KMS-11 (cell line): ENCODE measurements at regions not wholly inside any gene's neighbourhood (a gene's known extent, or its start where the extent isn't known, plus 50 kb on each side); places are given as distances from the start of the nearest gene placed in this dataset.
"Not testable (repeated sequence)": the region's sequence is repeated elsewhere in the genome, so short reads cannot be mapped to it uniquely, and the experiment has no call there.

ENCODE experiments used
- H2AFZ ChIP-seq: fragments of 200-600 bp; sonication (generic); 2 replicates; pipeline ENCODE4 v1.6.1; 2016; ENCODE audit warnings: antibody characterized with exemption, mixed run types, low read depth
- H3K27ac ChIP-seq: fragments of 200-600 bp; sonication (generic); 2 replicates; pipeline ENCODE4 v1.6.1; 2016; ENCODE audit warnings: mild to moderate bottlenecking, mixed run types
- H3K27me3 ChIP-seq: fragments of 200-600 bp; sonication (generic); 2 replicates; pipeline ENCODE4 v1.6.1; 2017; ENCODE audit warnings: mild to moderate bottlenecking, low read depth, mixed run types, moderate library complexity; ENCODE audit not compliant: insufficient read depth
- H3K36me3 ChIP-seq: fragments of 200-600 bp; sonication (generic); 2 replicates; pipeline ENCODE4 v1.6.1; 2017; ENCODE audit warnings: mild to moderate bottlenecking, mixed run types; ENCODE audit not compliant: insufficient read depth
- H3K4me1 ChIP-seq: fragments of 200-600 bp; sonication (generic); 2 replicates; pipeline ENCODE4 v1.6.1; 2016; ENCODE audit warnings: mild to moderate bottlenecking, low read depth, mixed run types; ENCODE audit not compliant: poor library complexity, severe bottlenecking
- H3K4me2 ChIP-seq: fragments of 200-600 bp; sonication (generic); 2 replicates; pipeline ENCODE4 v1.7.0; 2016; ENCODE audit warnings: mild to moderate bottlenecking, mixed run types
- H3K4me3 ChIP-seq: fragments of 200-600 bp; sonication (generic); IDR thresholded peaks from 2 replicates; pipeline ENCODE4 v1.6.1; 2017; ENCODE audit warnings: low read depth, low read length, mixed read lengths; ENCODE audit not compliant: insufficient read depth
- H3K79me2 ChIP-seq: fragments of 200-600 bp; sonication (generic); 2 replicates; pipeline ENCODE4 v1.6.1; 2016; ENCODE audit warnings: low read depth, mixed run types; ENCODE audit not compliant: insufficient read depth
- H3K9ac ChIP-seq: fragments of 200-600 bp; sonication (generic); 2 replicates; pipeline ENCODE4 v1.6.1; 2016; ENCODE audit warnings: mild to moderate bottlenecking, mixed run types
- H4K20me1 ChIP-seq: fragments of 200-600 bp; sonication (generic); 2 replicates; pipeline ENCODE4 v1.6.1; 2016; ENCODE audit warnings: mild to moderate bottlenecking, mixed run types; ENCODE audit not compliant: insufficient read depth
- TF ChIP-seq, protein P1 (sequence below): fragments of 200-600 bp; sonication (generic); conservative IDR thresholded peaks from 2 replicates; pipeline ENCODE4 v1.6.1; 2017; ENCODE audit warnings: low read depth, mild to moderate bottlenecking, antibody characterized with exemption, low read length, moderate library complexity, mixed read lengths

DNA sequence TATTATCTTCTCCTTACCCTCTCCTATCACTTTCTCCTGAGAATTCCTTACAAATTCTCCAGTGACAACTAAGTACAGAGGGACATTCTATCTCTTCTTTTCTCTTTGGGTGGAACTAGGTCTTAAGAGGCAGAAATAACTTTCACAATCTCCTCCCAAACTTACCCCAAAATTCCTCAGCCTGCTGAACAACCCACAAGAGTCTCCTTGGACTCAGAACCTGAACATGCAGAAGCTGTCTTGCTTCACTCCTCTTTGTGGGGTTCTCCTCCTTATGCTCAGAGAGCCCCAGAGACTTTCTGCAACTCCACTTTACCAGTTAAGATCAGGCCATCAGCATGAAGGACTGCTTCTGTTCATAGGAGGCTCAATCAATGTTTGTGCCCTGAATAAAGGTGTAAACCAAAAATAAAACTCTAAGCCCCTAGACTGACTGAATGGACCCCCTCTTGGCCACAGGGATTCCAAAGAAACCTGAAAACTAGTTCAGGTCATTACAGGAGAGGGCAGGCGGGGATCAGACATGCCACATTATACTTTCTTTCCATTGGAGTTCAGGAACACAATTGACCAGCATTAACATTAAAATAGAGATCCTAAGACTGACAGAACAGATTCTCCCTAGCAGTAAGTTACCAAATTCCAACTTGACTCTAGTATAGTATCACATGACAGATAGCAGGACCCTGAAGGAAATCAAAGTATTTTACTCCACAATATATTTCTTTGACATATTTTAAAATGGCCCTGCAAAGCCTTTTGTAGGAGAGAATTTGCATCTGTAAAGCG lies 179.7 kb upstream of the FBXL17 start:
- TF ChIP-seq, protein P1, sequence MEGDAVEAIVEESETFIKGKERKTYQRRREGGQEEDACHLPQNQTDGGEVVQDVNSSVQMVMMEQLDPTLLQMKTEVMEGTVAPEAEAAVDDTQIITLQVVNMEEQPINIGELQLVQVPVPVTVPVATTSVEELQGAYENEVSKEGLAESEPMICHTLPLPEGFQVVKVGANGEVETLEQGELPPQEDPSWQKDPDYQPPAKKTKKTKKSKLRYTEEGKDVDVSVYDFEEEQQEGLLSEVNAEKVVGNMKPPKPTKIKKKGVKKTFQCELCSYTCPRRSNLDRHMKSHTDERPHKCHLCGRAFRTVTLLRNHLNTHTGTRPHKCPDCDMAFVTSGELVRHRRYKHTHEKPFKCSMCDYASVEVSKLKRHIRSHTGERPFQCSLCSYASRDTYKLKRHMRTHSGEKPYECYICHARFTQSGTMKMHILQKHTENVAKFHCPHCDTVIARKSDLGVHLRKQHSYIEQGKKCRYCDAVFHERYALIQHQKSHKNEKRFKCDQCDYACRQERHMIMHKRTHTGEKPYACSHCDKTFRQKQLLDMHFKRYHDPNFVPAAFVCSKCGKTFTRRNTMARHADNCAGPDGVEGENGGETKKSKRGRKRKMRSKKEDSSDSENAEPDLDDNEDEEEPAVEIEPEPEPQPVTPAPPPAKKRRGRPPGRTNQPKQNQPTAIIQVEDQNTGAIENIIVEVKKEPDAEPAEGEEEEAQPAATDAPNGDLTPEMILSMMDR = no peak
- Histone ChIP-seq H3K9ac (no peak overlapping the region), H4K20me1 (no peaks in the 10 kb centered on the region), H3K4me1 (no peaks in the 10 kb centered on the region), H3K27me3 (no peaks in the 10 kb centered on the region), H3K36me3 (no peaks in the 10 kb centered on the region), H3K4me3 (no peak overlapping the region), H3K27ac (no peak overlapping the region), H3K4me2 (no peak overlapping the region), H3K79me2 (no peaks in the 10 kb centered on the region), H2AFZ (no peak overlapping the region)

DNA sequence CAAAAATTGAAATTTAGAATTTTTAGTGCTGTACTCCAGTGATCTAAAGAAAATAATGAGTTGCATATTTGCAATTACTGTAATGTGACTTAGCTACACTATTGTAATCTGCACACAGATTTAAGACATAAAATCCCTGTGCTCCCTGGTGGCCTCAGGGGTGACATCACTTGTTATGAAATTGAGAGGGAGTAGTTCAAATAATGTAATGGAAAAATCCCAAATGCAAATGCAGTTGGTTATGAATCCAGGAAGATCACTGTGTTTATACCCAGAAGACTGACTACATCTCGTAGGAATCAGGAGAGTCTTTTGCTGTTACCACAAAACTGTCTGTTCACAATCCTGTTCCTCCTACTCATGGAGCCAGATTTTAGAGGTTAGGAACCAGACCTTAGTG lies 178.7 kb upstream of the FBXL17 start:
- Histone ChIP-seq H3K4me1 (no peaks in the 10 kb centered on the region), H3K36me3 (no peaks in the 10 kb centered on the region), H3K4me2 (no peak overlapping the region), H3K27me3 (no peaks in the 10 kb centered on the region), H4K20me1 (no peaks in the 10 kb centered on the region), H3K27ac (no peak overlapping the region), H3K4me3 (no peak overlapping the region), H3K79me2 (no peaks in the 10 kb centered on the region), H2AFZ (no peak overlapping the region), H3K9ac (no peak overlapping the region)
- TF ChIP-seq, protein P1 = no peak

DNA sequence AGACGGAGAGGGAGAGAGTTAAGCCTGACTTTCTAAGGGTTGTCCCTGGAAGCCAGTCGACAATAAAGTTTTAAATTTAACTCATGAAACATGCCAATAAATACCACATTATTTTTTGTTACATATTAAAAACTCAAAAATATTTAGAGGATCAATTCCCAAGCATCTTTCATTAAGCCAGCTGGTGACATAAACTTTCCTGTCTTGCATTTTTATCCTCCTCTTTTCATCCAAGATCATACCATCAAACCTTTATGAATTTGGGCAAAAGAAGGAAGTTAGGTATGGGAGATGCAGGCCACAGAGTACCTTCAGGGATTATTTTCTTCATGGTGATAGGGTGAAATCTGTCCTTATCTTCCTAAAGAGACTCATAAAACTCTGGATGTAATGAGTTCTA lies 178.3 kb upstream of the FBXL17 start:
- H3K36me3 ChIP-seq = no peaks in the 10 kb centered on the region
- TF ChIP-seq, protein P1 = no peak
- no peak overlapping the region for H3K27ac ChIP-seq
- no peaks in the 10 kb centered on the region for H3K79me2 ChIP-seq
- H3K4me2 ChIP-seq = no peak overlapping the region
- H3K4me1 ChIP-seq = no peaks in the 10 kb centered on the region
- no peaks in the 10 kb centered on the region for H3K27me3 ChIP-seq
- no peaks in the 10 kb centered on the region for H4K20me1 ChIP-seq
- H2AFZ ChIP-seq = no peak overlapping the region
- H3K4me3 ChIP-seq = no peak overlapping the region
- no peak overlapping the region for H3K9ac ChIP-seq

DNA sequence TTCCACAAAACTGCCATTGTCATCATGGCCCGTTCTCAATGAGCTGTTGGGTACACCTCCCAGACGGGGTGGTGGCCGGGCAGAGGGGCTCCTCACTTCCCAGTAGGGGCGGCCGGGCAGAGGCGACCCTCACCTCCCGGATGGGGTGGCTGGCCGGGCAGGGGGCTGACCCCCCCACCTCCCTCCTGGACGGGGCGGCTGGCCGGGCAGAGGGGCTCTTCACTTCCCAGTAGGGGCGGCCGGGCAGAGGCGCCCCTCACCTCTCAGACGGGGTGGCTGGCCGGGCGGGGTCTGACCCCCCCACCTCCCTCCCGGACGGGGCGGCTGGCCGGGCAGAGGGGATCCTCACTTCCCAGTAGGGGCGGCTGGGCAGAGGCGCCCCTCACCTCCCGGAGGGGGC lies 176.9 kb upstream of the FBXL17 start:
- not testable (repeated sequence) for H2AFZ ChIP-seq, H3K4me3 ChIP-seq, H3K36me3 ChIP-seq, H3K4me2 ChIP-seq, H3K9ac ChIP-seq, H3K27ac ChIP-seq, H3K27me3 ChIP-seq, H3K4me1 ChIP-seq, H3K79me2 ChIP-seq, H4K20me1 ChIP-seq

DNA sequence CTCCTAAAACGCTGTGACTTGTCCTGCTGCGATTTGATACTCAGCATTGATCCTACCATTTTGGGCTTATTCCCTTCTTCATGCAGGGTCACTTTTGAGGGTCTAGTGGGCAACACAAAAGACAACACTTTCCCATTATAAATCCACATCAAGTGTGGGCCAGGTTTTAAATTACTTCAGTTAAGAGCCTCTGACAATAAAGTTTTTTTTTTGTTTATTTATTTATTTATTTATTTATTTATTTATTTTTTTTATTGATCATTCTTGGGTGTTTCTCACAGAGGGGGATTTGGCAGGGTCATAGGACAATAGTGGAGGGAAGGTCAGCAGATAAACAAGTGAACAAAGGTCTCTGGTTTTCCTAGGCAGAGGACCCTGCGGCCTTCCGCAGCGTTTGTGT lies 176.2 kb upstream of the FBXL17 start:
- not testable (repeated sequence) for H3K4me3 ChIP-seq, H2AFZ ChIP-seq, H3K36me3 ChIP-seq, H4K20me1 ChIP-seq, H3K4me2 ChIP-seq, H3K27ac ChIP-seq, H3K79me2 ChIP-seq, H3K9ac ChIP-seq, H3K4me1 ChIP-seq, H3K27me3 ChIP-seq
